Esophagus mucosa (tissue), 1 donor: ENCODE measurements at regions not wholly inside any gene's neighbourhood (a gene's known extent, or its start where the extent isn't known, plus 50 kb on each side); places are given as distances from the start of the nearest gene placed in this dataset.
A peak's percentile ranks its signal among the peaks of the same experiment; 100 is the strongest.
"Not testable (repeated sequence)": the region's sequence is repeated elsewhere in the genome, so short reads cannot be mapped to it uniquely, and the experiment has no call there.

Experiments used
- ATAC-seq: fragments of 200-7000 bp; cut with Tn5 transposase; one replicate; pipeline ENCODE4 v1.9.1; 2020
- donor health status: DM: yes; HTN: yes; CAD: no.

- no peak for ATAC-seq
Observed at GRCh38 chr14:34085695-34086094, 134.8 kb upstream of the EGLN3 start.

- peak; percentile 63 for ATAC-seq
Observed at GRCh38 chr14:34081576-34082136, 130.8 kb upstream of the EGLN3 start.

GRCh38 chr14:34081101-34081575, 130.3 kb upstream of the EGLN3 start:
- no peak for ATAC-seq

GRCh38 chr14:34079643-34080042, 128.8 kb upstream of the EGLN3 start:
- ATAC-seq = not testable (repeated sequence)

GRCh38 chr14:34078117-34078743, 127.4 kb upstream of the EGLN3 start:
- ATAC-seq = no peak

- no peak for ATAC-seq
Observed at GRCh38 chr14:34075826-34076225, 125.0 kb upstream of the EGLN3 start.

GRCh38 chr14:34075042-34075744, 124.3 kb upstream of the EGLN3 start:
- ATAC-seq = no peak

GRCh38 chr14:34072921-34073320, 122.0 kb upstream of the EGLN3 start:
- no peak for ATAC-seq

GRCh38 chr14:34072401-34072800, 121.5 kb upstream of the EGLN3 start:
- ATAC-seq = no peak

- no peak for ATAC-seq
Observed at GRCh38 chr14:34070917-34071407, 120.1 kb upstream of the EGLN3 start.

GRCh38 chr14:34069854-34070582, 119.1 kb upstream of the EGLN3 start:
- no peak for ATAC-seq

GRCh38 chr14:34067587-34067986, 116.7 kb upstream of the EGLN3 start:
- no peak for ATAC-seq

- no peak for ATAC-seq
Observed at GRCh38 chr14:34065690-34066391, 115.0 kb upstream of the EGLN3 start.

GRCh38 chr14:34065236-34065635, 114.4 kb upstream of the EGLN3 start:
- ATAC-seq = no peak

GRCh38 chr14:34064349-34064748, 113.5 kb upstream of the EGLN3 start:
- ATAC-seq = no peak

- peak; percentile 49 for ATAC-seq
Observed at GRCh38 chr14:34063470-34064164, 112.7 kb upstream of the EGLN3 start.

GRCh38 chr14:34063042-34063441, 112.2 kb upstream of the EGLN3 start:
- no peak for ATAC-seq

GRCh38 chr14:34062353-34062973, 111.6 kb upstream of the EGLN3 start:
- ATAC-seq = no peak

- peak; percentile 64 for ATAC-seq
Observed at GRCh38 chr14:34060651-34060999, 109.8 kb upstream of the EGLN3 start.

GRCh38 chr14:34059925-34060650, 109.2 kb upstream of the EGLN3 start:
- peak; percentile 96 for ATAC-seq
